Ascending aorta (tissue), 2 donors: ENCODE measurements at regions not wholly inside any gene's neighbourhood (a gene's known extent, or its start where the extent isn't known, plus 50 kb on each side); places are given as distances from the start of the nearest gene placed in this dataset.

Experiments used
- DNase-seq, 2 donors: peaks; one replicate each; pipeline ENCODE4 v3.0.0-alpha.2; 2019; ENCODE audit warnings: low spot score in 2 of 2
- H3K27ac ChIP-seq, 2 donors: fragments of 200-600 bp; sonication (generic); one replicate each; pipeline ENCODE4 v1.5.1; 2016 to 2017; ENCODE audit warnings: mild to moderate bottlenecking in 1 of 2
- H3K27me3 ChIP-seq: fragments of 200-600 bp; sonication (generic); one replicate; pipeline ENCODE4 v1.5.1; 2017
- H3K36me3 ChIP-seq, 2 donors: fragments of 200-600 bp; sonication (generic); one replicate each; pipeline ENCODE4 v1.5.1; 2016
- H3K4me1 ChIP-seq, 2 donors: fragments of 200-600 bp; sonication (generic); one replicate each; pipeline ENCODE4 v1.5.1; 2016 to 2017; ENCODE audit warnings: mild to moderate bottlenecking in 1 of 2
- H3K4me3 ChIP-seq, 2 donors: fragments of 200-600 bp; sonication (generic); one replicate each; pipeline ENCODE4 v1.5.1; 2016 to 2017; ENCODE audit warnings: mild to moderate bottlenecking in 1 of 2
- H3K9me3 ChIP-seq, 2 donors: fragments of 200-600 bp; sonication (generic); one replicate each; pipeline ENCODE4 v1.5.1; 2016
- intact Hi-C: fragments of 100-400 bp; cut with DNase I; formaldehyde crosslinking; loops from one replicate; pipeline ENCODE4 v1.15.1; 2023
- TF ChIP-seq, protein P1 (sequence below), 3 experiments: fragments of 200-600 bp in 2 of 3; fragments of 450-650 bp in 1 of 3; sonication (generic) in 2 of 3; IDR thresholded peaks; one replicate each; pipeline ENCODE4 v1.5.1; 2016 to 2019; ENCODE audit warnings: antibody characterized with exemption in 3 of 3, mild to moderate bottlenecking in 1 of 3, moderate library complexity in 1 of 3

DNA sequence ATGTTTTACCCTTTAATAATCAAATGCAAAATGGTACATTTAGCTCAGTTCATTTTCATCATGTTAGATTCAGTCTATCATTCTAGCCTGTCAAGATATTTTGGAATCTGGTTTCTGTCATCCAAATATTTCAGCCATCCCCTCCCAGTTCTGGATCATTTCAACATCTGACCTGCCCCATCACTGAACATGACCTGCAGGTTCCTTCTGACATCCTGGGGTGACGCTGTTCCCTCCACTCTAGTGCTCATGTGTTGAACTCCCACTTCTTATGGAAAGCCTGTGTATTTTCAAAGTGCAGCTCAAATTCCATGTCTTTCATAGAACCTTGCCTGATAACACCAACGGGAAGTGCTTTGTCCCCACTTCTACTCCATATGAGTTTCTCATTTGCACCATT is 320.0 kb upstream of the TNP1 start:
- intact Hi-C loops = no loop called here
- H3K9me3 ChIP-seq = peaks cover 0 to 9% of the 10 kb centered on the region in 2 donors
- H3K27ac ChIP-seq = no peak overlapping the region
- H3K4me3 ChIP-seq = no peak overlapping the region
- H3K4me1 ChIP-seq = peaks cover 0 to 20% of the 10 kb centered on the region in 2 donors
- TF ChIP-seq, protein P1, sequence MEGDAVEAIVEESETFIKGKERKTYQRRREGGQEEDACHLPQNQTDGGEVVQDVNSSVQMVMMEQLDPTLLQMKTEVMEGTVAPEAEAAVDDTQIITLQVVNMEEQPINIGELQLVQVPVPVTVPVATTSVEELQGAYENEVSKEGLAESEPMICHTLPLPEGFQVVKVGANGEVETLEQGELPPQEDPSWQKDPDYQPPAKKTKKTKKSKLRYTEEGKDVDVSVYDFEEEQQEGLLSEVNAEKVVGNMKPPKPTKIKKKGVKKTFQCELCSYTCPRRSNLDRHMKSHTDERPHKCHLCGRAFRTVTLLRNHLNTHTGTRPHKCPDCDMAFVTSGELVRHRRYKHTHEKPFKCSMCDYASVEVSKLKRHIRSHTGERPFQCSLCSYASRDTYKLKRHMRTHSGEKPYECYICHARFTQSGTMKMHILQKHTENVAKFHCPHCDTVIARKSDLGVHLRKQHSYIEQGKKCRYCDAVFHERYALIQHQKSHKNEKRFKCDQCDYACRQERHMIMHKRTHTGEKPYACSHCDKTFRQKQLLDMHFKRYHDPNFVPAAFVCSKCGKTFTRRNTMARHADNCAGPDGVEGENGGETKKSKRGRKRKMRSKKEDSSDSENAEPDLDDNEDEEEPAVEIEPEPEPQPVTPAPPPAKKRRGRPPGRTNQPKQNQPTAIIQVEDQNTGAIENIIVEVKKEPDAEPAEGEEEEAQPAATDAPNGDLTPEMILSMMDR (IDR thresholded peaks at IDR 0.05) = no peak
- no peaks in the 10 kb centered on the region for H3K27me3 ChIP-seq
- H3K36me3 ChIP-seq = no peaks in the 10 kb centered on the region
- no peak for DNase-seq

DNA sequence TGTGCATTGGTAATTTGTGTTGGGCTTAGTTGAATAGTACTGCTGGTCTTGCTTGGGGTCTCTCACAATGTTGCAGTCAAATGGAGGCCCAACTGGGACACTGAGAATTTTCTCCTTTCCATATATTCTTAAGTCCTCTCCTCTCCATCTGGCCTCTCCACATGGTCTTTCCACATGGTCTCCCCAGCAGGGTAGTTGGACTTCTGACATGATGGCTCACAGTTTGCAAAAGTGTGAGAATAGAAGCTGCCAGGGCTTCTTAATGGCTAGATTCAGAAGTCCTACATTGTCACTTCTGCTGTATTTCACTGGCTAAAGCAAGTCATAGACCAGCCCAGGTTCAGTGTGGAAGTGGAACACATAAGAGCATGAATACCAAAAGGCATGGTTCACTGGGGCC is 318.5 kb upstream of the TNP1 start:
- no peak for DNase-seq
- H3K4me1 ChIP-seq = peaks cover 0 to 10% of the 10 kb centered on the region in 2 donors
- no peaks in the 10 kb centered on the region for H3K36me3 ChIP-seq
- intact Hi-C loops = no loop called here
- H3K9me3 ChIP-seq = peaks cover 0 to 9% of the 10 kb centered on the region in 2 donors
- TF ChIP-seq, protein P1 (IDR thresholded peaks at IDR 0.05) = no peak
- H3K27me3 ChIP-seq = no peaks in the 10 kb centered on the region
- H3K4me3 ChIP-seq = no peak overlapping the region
- no peak overlapping the region for H3K27ac ChIP-seq

DNA sequence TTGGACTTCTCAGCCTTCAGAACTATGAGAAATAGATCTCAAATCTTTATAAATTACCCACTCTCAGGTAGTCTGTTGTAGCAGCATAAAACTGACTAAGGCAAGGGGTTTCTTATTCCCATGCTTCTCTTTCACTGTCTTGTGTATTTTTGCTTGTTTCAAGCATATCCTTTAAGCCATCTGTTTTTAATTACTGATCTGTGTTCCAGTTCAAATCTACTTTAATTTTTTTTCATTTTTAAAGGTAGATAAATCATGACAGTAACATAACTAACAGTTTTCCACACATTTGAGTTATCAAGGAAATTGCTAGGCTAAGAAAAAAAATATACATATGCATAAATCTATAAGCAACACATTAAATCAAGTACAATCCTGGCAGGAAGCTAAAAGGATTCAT is 317.9 kb upstream of the TNP1 start:
- Histone ChIP-seq H3K27ac (no peak overlapping the region), H3K36me3 (no peaks in the 10 kb centered on the region), H3K9me3 (peaks cover 0 to 9% of the 10 kb centered on the region in 2 donors), H3K4me1 (peaks cover 0 to 4% of the 10 kb centered on the region in 2 donors), H3K4me3 (no peak overlapping the region), H3K27me3 (no peaks in the 10 kb centered on the region)
- DNase-seq = no peak
- TF ChIP-seq, protein P1 (IDR thresholded peaks at IDR 0.05) = no peak
- intact Hi-C loops = no loop called here

DNA sequence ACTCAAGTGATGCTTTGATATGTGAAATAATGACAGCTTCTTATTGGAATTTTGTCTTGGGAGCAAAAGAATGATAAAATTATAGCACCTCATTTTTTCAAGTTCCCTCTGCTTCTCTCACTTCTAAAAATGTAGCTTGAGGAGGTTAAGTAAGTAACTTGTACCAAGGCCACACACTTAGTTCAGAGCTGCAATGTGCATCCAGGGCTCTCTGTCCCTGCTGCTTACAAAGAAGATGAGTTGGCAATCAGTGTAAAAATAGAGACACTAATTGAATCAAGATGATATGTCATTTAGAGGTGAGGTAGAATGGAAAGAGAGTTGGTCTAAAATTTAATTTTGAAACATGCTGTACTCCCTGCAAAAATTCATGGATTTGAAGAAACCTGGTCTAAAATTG is 312.0 kb upstream of the TNP1 start:
- Histone ChIP-seq H3K4me3 (no peak overlapping the region), H3K36me3 (no peaks in the 10 kb centered on the region), H3K4me1 (no peaks in the 10 kb centered on the region), H3K27me3 (no peaks in the 10 kb centered on the region), H3K27ac (no peak overlapping the region), H3K9me3 (peaks cover 0 to 9% of the 10 kb centered on the region in 2 donors)
- intact Hi-C loops = no loop called here
- no peak for DNase-seq
- TF ChIP-seq, protein P1 (IDR thresholded peaks at IDR 0.05) = no peak

DNA sequence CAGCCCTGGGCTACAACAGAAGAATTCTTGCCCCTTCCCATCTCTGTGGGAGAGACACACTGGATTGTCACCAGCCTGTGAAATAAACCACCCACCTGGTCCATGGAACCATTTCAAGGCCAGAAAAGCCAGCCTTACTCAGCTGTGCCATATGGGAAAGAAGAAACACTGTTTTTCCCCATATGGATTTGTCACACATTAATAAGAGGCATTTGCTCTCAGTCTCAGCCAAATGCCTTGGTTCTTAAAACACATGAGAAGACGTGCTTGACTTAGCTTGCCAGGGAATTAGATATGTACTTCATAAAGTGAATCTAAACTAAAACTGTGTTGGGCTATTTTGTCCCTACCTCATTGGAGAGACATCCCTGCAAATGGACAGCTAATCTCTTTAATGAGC is 308.6 kb upstream of the TNP1 start:
- Histone ChIP-seq H3K9me3 (no peaks in the 10 kb centered on the region), H3K27ac (no peak overlapping the region), H3K4me1 (peaks cover 0 to 10% of the 10 kb centered on the region in 2 donors), H3K4me3 (no peak overlapping the region), H3K27me3 (no peaks in the 10 kb centered on the region), H3K36me3 (no peaks in the 10 kb centered on the region)
- TF ChIP-seq, protein P1 (IDR thresholded peaks at IDR 0.05) = no peak
- intact Hi-C loops = loop anchor here (5.0 to 10.0 kb wide), 2 partner anchors 486 to 546 kb away; no protein-coding TSS in a partner anchor
- DNase-seq = no peak

DNA sequence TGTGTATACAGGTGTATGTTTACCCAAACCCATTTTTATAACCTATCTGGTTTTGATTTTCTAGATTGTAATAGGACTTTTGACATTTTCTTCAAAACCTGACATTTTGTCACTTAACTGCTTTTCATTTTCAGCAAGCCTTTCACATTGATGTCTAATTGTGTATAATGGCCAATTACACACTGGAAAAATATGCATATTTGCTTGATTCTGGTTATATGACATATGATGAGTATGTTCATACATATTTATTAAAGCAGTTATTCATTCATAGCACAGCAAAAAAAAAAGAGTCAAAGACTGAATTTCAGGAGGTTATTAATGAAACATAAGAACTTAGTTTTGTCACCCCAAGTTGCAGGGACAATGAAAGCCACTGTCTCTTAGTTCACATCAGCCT is 307.7 kb upstream of the TNP1 start:
- intact Hi-C loops = loop anchor here (2.0 to 10.0 kb wide), 3 partner anchors 343 to 547 kb away; no protein-coding TSS in a partner anchor
- Histone ChIP-seq H3K4me1 (peaks cover 0 to 10% of the 10 kb centered on the region in 2 donors), H3K27me3 (no peaks in the 10 kb centered on the region), H3K27ac (no peak overlapping the region), H3K36me3 (no peaks in the 10 kb centered on the region), H3K9me3 (no peaks in the 10 kb centered on the region), H3K4me3 (no peak overlapping the region)
- no peak for DNase-seq
- TF ChIP-seq, protein P1 (IDR thresholded peaks at IDR 0.05) = no peak
